GM19035 (cell line): ENCODE measurements at regions not wholly inside any gene's neighbourhood (a gene's known extent, or its start where the extent isn't known, plus 50 kb on each side); places are given as distances from the start of the nearest gene placed in this dataset.
A peak's percentile ranks its signal among the peaks of the same experiment; 100 is the strongest.
"Not testable (repeated sequence)": the region's sequence is repeated elsewhere in the genome, so short reads cannot be mapped to it uniquely, and the experiment has no call there.

Experiments
- ATAC-seq: cut with Tn5 transposase; IDR thresholded peaks from one replicate; pipeline ENCODE4 v1.9.1; 2021; ENCODE audit not compliant: unreplicated experiment

- no peak for ATAC-seq
Observed at GRCh38 chr6:122859676-122860075, 70.6 kb downstream of the SMPDL3A start.

GRCh38 chr6:122861594-122861993 lies 72.5 kb downstream of the SMPDL3A start:
- ATAC-seq: no peak

- ATAC-seq: no peak
Observed at GRCh38 chr6:122868137-122868536, 79.1 kb downstream of the SMPDL3A start.

GRCh38 chr6:122869437-122870024 lies 80.5 kb downstream of the SMPDL3A start:
- peak; percentile 80 for ATAC-seq

- ATAC-seq: no peak
Observed at GRCh38 chr6:122871079-122871478, 82.0 kb downstream of the SMPDL3A start.

- no peak for ATAC-seq
Observed at GRCh38 chr6:122872311-122872710, 83.3 kb downstream of the SMPDL3A start.

- no peak for ATAC-seq
Observed at GRCh38 chr6:122877302-122877701, 88.2 kb downstream of the SMPDL3A start.

GRCh38 chr6:122878796-122879195 lies 89.7 kb downstream of the SMPDL3A start:
- no peak for ATAC-seq

- no peak for ATAC-seq
Observed at GRCh38 chr6:122886481-122886880, 97.4 kb downstream of the SMPDL3A start.

- no peak for ATAC-seq
Observed at GRCh38 chr6:122887941-122888340, 98.9 kb downstream of the SMPDL3A start.

- not testable (repeated sequence) for ATAC-seq
Observed at GRCh38 chr6:122888680-122889079, 99.6 kb downstream of the SMPDL3A start.

- ATAC-seq: no peak
Observed at GRCh38 chr6:122890250-122890649, 101.2 kb downstream of the SMPDL3A start.

GRCh38 chr6:122894791-122895190 lies 101.2 kb upstream of the CLVS2 start:
- ATAC-seq: no peak

GRCh38 chr6:122902326-122902725 lies 93.7 kb upstream of the CLVS2 start:
- no peak for ATAC-seq

GRCh38 chr6:122903266-122903915 lies 92.6 kb upstream of the CLVS2 start:
- no peak for ATAC-seq

GRCh38 chr6:122904166-122904565 lies 91.9 kb upstream of the CLVS2 start:
- ATAC-seq: no peak

- no peak for ATAC-seq
Observed at GRCh38 chr6:122913558-122913957, 82.5 kb upstream of the CLVS2 start.

GRCh38 chr6:122918714-122919113 lies 77.3 kb upstream of the CLVS2 start:
- no peak for ATAC-seq

- no peak for ATAC-seq
Observed at GRCh38 chr6:122930252-122931180, 65.5 kb upstream of the CLVS2 start.

GRCh38 chr6:122931916-122932315 lies 64.1 kb upstream of the CLVS2 start:
- no peak for ATAC-seq

GRCh38 chr6:122944936-122945335 lies 51.1 kb upstream of the CLVS2 start:
- ATAC-seq: not testable (repeated sequence)
